HG03097 (cell line): ENCODE measurements at regions not wholly inside any gene's neighbourhood (a gene's known extent, or its start where the extent isn't known, plus 50 kb on each side); places are given as distances from the start of the nearest gene placed in this dataset.

Source experiments
- ATAC-seq: cut with Tn5 transposase; IDR thresholded peaks from one replicate; pipeline ENCODE4 v1.9.1; 2021; ENCODE audit not compliant: unreplicated experiment, low FRiP score

DNA sequence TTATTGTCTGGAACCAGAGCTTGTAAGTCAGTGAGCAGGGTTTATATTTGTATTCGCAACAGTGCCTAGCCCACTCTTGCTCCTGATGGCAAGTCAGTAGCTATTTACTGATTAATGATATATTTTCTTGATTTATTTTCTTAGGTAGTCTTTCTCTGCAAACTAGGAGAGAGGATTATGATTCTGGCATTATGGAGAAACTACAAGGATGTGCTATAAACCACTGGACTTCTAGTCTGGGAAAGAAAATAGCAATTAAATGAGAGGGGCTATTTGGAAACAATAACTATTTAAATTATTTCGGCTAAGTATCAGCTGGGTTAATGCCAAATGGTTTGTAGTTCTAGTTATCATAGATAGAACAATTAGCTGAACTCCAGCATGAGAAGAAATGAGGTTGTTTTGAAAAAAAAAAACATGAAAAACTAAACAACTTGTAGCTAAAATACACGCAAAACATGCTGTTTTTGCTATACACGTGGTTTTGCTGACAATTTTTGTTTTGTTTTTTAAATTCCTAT is 304.9 kb upstream of the TCF21 start:
- ATAC-seq: no peak

DNA sequence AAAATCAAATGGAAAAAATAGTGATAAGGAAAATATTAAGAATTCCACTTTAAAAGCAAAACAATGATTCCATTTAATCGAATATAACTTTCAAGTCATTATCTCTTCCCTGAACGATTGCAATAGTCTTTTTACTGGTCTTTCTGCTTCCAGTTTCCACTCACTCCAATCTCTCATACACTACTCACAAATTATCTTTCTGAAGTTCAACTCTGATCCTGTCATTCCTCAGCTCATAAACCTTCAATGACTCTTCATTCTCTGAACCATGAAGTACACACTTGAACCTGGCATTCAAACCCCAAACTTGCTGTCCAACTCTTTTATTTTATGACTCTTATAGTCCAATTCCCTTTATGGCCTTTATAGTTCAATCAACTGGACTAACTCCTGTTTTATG is 304.1 kb upstream of the TCF21 start:
- ATAC-seq: no peak

DNA sequence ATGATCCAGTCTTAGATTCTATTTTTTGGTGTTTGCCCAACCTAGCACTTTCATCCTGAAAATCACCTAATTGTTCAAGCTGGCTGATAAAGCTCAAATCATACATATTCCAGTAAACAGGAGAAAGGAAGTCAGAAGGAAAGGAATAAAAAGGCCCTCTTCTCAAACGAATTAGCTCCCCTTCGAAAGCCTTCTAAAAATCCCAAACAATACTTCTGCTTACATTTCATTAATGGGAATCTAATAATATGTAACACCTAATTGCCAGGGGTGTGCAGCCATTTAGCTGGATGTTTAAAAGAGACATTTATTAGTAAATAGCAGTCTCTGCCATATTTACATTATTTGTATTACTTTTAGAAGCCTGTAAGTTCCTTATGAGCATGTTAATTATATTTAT is 302.9 kb upstream of the TCF21 start:
- ATAC-seq: no peak

DNA sequence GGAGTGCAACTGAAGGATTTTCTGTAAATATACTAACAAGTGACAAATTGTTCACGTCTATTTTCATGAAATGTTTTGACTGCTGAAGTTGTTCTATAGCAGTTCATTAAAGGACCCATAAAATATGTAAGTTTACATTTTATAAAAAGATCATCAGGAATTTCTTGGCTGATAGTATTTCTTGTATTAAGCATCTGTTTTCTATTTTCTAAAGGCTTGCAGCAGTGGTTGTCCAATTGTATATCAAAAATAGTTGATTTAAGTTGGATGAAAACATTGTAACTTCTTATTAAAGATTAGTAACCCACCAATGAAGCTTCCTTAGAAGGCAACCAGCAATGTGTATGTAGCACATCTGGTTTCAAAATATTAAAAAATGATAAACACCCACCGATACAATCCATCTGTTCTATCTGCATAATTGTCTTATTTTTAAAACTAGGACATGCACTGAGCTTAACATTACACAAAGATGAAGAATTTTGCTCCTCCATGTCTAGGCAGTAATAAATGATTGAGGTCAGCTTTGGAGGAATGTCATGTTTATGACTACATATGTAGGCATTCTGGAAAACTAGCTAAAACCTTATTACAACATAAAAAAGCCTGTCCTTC is 301.3 kb upstream of the TCF21 start:
- no peak for ATAC-seq

DNA sequence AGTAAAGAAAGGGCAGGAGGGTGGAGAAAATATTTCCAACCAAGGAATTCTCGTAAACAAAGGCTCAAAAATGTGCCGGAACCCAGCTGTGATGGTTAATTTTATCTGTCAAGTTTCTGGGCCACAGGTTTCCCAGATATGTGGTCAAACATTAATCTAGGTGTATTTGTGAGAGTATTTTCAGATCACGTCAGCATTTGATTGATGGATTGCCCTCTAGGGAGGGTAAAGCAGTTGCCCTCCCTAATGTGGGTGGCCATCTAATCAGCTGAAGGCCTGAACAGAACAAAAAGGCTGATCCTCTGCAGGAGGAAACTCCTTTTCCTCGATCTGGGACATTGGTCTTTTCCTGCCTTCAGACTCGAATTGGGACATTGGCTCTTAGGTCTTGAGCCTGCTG is 298.7 kb upstream of the TCF21 start:
- no peak for ATAC-seq

DNA sequence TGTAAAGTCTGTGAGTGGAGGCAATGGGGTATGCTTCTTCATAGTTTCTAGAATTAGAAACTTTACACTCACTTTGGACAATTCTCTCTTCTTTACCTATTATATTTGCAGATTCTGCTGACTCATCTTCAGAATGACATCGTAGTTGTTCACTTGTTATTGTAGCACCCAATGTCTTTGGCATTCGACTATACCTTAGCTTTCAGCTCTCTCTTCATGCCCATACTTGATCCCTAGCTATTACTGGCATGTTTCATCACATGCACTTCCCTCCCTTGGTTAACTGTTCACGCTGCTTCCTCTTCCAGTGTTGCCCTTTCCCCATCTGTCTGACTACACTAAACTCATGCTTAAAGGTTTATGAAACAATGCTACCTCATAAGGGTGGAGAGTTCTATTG is 298.1 kb upstream of the TCF21 start:
- ATAC-seq: no peak

DNA sequence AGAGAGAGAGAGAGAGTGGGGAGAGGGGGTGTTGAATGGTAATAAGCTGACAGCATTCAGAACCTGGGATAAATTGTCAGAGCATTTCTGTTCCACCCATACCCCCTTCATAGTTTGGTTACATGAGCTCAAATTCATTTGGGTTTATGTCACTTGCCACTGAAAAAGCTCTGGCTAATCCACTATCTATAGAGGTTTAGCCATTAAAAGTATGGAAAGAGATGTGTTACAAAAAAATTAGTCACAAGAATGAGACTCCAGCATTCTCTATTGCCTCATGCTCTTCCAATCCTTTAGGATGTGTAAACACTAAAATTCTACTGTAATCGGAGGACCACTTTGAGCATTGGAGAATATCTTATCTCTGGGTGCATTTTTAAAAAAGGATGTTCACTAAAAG is 297.6 kb upstream of the TCF21 start:
- no peak for ATAC-seq

DNA sequence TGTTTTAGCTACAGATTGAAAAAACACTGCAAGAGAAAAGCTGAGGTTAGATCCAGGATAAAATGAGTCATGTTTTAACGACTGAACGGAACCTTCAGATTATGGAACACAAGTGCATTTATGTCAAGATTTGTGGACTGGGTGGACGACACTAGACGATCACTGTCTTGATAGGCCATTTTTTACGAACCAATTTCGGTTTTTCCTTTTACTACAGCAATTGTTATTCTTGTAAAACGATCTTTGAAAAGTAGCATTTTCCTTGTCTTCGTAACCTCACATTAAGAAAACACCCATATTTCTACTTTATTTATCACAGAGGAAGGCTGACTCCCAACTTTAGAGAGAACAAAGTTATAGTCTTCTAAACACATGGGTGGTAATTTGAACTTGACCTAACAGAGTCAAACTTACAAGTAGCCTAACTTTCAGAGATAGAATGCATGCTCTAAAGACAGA is 294.2 kb upstream of the TCF21 start:
- ATAC-seq: no peak

DNA sequence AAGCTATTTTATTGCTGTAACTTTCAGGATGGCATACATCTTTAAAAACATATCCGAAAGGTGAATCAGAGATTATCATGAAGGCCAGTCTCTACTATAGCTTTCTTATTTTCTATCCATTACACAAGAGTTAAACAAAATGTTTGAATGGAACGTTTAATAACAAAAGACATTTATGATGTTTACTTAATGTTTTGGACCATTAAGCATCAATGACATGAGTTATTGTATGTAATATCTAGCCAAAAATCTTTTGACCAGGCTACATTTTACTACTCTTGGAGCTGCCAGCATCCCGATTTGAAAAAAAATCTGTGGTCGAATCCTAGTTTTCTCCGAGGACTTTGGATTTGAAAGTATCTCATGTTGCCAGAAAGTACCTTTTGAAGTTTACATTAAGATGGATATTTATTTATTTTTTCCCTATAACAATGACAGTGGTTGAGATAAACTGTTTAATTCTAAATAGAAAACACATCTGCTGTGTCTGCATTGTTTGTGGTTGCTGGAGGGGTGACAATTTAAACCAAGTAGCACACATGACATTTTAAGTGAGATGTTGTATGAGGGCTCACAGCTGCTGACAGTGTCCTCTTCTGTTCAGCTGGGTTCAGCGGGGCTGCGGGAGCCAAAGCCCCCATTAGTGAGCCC is 293.7 kb upstream of the TCF21 start:
- ATAC-seq: no peak

DNA sequence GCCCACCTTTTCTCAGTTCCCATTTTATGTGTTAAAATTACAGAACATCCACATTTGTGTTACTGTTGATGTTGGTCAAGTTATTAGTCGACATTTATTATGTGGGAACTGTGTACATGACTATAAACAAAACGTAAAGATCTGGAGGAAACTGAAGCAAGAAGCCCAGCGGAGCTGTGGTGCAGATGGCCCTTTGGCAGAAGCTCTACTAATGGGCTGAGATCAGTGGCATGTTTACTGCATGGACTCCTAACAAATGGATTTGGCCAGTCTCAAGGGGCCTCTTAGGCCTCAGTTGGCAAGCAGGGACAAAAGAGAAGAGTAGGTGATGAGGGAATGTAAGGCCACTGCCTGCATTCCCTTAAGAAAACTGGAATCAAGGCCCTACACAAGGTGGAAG is 282.1 kb upstream of the TCF21 start:
- ATAC-seq: no peak

DNA sequence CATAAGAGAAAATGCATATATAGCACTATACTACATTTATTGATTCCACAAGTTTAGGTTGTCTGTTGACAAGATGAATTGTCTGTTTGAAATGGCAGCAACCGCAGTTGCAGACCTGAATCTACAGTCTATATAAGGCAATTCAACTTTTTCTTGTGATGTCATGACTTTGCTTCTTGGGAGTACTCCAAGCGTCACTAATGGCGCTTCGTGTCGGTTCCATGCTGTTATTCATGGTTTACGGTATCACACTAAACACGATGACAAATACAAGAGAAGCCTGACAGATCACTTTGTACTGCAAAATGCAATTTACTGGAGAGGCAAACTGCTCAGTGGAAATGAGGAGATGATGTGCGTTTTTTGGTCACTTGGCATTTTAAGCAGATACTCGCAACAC is 280.3 kb upstream of the TCF21 start:
- no peak for ATAC-seq

DNA sequence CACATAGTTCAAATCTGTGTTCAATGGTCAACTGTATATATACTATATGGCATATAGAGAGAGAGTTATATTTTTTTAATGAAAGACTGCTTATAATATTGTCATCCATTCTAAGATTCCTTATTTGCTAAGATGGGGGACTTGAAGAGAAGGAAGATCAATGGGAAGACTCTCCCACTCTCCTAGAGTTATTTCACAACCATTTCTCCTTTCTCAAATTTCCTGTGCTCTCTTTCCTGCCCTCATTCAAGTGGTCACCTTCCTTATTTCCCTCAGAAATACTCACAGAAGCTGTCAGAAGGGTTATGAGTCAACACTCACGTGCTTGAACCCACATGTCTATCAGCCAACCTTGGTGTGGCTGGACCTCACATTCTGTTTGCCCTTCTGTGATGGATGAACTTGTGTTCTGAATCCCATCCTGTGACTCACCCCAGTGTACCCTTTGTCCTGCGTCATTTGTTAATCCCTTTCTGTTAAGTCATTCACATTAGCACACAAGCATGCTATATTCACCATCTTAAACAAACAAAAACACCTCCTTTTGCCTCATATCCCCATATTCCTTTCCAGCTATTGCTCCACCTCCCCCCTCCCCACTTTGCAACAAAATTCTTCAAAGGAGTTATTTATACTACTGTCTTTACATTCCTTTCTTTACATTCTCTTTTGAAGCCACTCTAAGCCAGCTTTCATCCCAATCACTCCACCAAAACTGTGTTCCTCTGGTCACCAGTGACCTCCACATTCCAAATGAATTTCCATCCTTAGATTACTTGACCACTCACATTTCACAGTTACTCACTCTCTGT is 279.3 kb upstream of the TCF21 start:
- ATAC-seq: no peak

DNA sequence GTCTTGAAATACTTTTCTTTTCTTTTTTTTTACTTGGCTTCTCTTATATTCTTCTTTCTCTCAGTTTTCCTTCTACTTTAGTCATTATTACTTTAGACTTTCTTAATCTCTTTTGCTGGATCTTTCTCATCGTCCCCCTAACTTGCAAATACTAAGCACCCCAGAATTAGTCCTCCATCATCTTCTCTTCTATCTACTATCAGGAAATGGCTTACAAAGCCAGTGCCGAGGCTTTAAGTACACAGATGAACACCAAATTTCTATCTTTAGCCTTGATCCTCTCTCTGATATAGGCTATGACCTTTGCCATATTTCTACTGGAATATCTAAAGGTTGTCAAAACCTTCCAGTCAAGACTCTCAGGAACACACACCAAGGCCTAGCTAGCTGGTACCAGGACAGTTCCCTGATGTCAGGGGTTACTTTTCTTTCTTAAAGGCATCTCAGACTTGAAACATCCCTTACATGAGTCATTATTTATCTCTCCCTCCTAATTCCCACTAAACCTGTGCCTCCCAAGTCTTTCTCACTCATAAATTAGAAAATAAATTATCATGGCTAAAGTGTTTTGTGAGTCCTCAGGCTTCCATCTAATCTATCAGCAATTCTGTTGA is 278.6 kb upstream of the TCF21 start:
- ATAC-seq: no peak

DNA sequence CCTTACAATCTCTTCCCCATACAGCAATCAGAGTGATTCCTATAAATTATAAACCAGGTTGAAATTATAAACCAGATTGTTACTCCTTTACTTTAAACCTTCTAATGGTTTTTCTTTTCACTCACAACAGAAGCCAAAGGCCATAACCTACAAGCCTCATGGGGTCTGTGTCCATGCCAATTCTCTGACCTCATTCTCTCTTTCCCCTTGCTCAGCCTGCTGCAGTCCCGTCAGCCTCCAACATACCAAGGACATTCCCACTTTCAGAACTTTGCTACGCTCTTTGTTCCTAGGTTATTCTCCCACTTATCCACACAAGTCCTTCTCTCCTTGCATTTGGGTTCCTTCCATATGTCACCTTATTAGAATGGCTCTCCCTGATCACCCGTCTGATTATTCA is 277.9 kb upstream of the TCF21 start:
- ATAC-seq: no peak

DNA sequence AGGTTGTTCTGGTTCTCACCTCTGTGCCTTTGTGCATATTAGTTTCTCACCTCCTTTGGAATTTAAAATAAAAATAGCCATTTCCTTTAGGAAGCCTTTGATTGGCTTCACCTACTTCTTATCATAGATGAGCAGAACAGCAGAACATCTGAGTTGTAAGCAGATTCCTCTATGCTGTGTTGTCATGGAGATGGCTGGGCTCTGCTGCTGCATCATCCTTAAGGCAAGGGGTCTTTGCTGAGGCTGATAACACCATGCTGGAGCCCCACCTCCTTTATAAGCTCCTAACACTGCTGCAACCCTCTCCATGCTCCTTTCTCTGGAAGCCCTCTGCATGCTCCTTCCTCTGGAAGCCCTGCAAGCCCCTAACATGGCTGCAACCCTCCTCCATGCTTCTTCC is 276.5 kb upstream of the TCF21 start:
- ATAC-seq: no peak

DNA sequence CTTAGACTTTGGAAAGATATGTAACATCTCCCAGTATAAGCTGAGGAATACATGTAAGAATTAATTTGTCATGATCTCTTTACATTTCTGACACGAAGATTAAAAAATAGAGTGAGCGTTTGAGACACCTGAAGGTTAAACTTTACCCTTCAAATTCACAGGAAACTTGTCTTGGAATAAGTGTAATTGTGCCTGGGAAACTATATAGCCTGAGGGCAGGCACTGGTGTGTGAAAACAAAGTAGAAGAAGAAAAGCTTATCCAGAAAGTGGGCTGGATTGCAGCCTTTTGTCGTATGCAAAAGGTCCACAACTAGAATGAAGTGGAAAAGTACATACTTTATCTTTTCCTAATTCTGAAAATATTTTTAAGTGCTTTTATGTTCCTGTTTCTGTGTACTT is 275.7 kb upstream of the TCF21 start:
- ATAC-seq: no peak

DNA sequence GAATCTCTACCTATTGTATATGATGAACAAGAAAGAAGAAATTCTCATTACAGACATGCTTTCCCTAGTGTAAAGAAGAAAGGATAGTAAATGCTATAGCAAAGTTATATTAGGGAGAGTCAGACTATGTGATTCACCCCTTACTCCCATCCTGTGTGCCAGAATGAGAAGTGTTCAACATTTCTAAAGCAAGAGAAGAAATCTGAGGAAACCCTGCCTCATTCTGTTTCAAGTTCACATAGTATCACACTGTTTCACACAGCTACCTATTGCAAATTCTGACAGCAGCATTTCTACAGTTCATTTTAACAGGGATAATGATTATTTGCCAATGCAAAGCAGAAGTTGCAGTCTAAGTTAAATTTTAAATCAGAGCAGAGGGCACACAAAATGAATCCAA is 267.2 kb upstream of the TCF21 start:
- ATAC-seq: no peak

DNA sequence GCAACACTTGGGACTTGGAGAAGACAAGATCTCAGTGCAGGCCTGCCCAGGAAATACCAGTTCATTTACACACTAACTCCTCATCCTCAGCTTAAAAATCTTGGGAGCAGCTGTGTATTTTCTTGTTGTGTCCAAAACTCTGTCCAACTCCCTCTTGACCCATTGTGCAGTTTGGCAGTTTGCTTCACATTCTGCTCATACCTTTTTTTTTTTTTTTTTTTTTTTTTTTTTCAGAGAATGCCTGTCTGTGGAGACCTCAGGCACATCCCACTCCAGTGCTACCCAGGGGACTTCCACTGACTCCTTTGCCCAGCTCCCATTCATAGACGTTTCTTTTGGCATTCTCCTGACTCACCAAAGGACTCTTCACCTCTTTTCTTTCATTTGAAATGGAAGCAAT is 265.8 kb upstream of the TCF21 start:
- no peak for ATAC-seq

DNA sequence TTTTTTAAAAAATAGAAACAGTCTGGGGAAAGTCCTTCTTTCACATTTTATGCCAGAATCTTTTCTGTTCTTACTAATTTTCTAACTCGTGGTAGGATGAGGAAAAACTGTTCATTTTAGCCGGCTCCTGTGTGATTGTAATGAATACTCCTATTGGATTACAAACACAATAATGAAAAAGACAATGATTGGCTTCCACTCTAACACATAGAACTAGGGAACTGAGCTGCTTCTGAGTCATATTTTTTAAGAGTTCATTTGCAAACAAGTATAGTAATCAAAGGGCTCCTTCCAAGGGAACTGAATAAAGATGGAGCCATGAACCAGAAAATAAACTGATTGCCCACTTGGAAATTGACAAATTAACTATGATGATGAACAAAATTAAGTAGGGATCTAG is 265.3 kb upstream of the TCF21 start:
- no peak for ATAC-seq

DNA sequence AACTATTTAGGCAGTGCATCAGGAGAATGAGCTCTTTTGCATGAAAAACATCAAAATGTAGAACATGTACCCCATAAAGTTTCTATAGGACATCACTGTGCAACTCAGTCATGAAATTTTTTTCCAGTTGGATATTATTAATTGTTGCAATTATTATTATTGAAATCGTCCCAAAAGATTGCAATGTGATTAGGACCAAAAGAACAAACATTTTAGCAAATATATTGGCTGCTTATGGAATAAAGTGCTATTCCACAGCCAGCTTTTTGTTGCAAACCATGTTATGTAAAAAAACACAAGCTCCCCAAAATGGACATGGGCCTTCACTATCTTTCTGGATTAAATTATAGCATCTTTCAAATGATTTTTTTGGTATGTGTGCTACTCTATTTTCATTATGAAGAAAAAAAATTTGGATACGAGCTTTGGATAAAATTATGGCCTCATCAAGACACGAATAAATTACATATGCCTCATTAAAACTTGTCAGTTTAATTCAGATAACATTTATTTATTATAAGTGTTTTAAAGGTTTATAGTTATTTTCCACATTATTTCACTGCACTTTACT is 262.7 kb upstream of the TCF21 start:
- no peak for ATAC-seq

DNA sequence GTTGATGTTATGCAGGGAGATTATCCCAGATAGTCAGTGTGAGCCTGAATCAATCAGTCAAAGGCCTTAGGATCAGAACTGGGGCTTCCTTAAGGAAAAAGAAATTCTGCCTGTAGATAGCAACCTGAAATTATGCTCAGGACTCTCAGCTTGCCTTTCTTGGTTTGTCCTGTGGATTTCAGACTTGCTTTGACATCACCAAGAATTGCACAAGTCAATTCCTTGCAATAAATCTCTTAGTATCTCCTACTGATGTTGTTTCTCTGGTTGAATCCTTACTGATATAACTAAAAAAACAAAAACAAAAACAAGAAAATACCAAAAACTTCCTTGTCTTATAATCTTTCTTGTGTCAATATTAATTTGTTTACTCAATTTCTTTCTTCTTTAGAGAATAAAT is 258.9 kb upstream of the TCF21 start:
- ATAC-seq: no peak
